ENCODE measurements at regions not wholly inside any gene's neighbourhood (a gene's known extent, or its start where the extent isn't known, plus 50 kb on each side); places are given as distances from the start of the nearest gene placed in this dataset.

GRCh38 chr5:69004676-69005075 is 89.1 kb upstream of the SLC30A5 start:
- no peak for TF ChIP-seq ZNF687 (CRISPR knock-in tag; IDR thresholded peaks at IDR 0.05)
- no peak for TF ChIP-seq PHB2 (IDR thresholded peaks at IDR 0.05; ENCODE audit: partially characterized antibody)
- TF ChIP-seq, protein P1, sequence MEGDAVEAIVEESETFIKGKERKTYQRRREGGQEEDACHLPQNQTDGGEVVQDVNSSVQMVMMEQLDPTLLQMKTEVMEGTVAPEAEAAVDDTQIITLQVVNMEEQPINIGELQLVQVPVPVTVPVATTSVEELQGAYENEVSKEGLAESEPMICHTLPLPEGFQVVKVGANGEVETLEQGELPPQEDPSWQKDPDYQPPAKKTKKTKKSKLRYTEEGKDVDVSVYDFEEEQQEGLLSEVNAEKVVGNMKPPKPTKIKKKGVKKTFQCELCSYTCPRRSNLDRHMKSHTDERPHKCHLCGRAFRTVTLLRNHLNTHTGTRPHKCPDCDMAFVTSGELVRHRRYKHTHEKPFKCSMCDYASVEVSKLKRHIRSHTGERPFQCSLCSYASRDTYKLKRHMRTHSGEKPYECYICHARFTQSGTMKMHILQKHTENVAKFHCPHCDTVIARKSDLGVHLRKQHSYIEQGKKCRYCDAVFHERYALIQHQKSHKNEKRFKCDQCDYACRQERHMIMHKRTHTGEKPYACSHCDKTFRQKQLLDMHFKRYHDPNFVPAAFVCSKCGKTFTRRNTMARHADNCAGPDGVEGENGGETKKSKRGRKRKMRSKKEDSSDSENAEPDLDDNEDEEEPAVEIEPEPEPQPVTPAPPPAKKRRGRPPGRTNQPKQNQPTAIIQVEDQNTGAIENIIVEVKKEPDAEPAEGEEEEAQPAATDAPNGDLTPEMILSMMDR (CRISPR knock-in tag; IDR thresholded peaks at IDR 0.05), result no peak
- no peak for TF ChIP-seq CREB1 (IDR thresholded peaks at IDR 0.05)
- TF ChIP-seq CREB1 (CRISPR knock-in tag; IDR thresholded peaks at IDR 0.05), result no peak
- no peak for TF ChIP-seq POLR2A (IDR thresholded peaks at IDR 0.05; ENCODE audit: insufficient read depth in 1 of 2, low read depth in 2 of 2, low read length in 2 of 2)
- TF ChIP-seq PCBP1 (IDR thresholded peaks at IDR 0.05; ENCODE audit: borderline replicate concordance, low read depth, low read length), result no peak
- TF ChIP-seq EZH2 (conservative IDR thresholded peaks at IDR 0.05; ENCODE audit: low read depth, low read length), result no peak
- TF ChIP-seq TAF15 (IDR thresholded peaks at IDR 0.05; ENCODE audit: low read depth, low read length, poor library complexity, severe bottlenecking), result no peak

Data from HepG2 (cell line).